ENCODE measurements at regions not wholly inside any gene's neighbourhood (a gene's known extent, or its start where the extent isn't known, plus 50 kb on each side); places are given as distances from the start of the nearest gene placed in this dataset.

DNA sequence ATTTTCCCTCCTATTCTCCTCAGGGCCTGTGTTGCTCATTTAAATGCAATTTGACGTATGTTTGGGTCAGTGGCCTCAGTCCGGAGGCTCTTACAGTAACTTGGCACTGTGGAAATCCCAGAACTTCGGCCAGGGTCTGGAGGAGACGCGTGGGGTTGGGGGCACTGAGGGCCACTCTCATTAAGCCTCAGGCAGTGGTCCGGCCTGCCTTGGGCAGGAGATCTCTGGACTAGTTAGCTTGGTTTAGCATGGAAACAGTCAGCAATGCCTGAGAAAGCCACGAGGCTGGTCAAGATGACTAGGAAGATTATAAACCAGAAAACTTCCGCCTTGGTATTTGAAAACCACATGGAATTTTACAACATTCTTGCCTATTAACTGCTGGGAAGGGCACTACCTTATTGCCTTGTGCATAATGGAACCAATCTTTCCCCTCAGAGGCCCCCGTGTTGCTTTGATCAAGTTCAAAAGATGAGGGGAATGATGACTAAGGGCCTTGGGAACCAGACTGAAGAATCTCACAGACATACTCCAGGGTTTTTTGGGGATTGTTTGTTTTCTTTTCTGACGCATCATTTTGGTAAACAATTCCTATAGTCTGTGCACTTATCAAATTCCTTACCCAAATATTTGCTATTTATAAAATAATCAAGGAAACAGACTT lies 206.0 kb upstream of the PREP start:
- no peak for DNase-seq (ENCODE audit: low read depth)

DNA sequence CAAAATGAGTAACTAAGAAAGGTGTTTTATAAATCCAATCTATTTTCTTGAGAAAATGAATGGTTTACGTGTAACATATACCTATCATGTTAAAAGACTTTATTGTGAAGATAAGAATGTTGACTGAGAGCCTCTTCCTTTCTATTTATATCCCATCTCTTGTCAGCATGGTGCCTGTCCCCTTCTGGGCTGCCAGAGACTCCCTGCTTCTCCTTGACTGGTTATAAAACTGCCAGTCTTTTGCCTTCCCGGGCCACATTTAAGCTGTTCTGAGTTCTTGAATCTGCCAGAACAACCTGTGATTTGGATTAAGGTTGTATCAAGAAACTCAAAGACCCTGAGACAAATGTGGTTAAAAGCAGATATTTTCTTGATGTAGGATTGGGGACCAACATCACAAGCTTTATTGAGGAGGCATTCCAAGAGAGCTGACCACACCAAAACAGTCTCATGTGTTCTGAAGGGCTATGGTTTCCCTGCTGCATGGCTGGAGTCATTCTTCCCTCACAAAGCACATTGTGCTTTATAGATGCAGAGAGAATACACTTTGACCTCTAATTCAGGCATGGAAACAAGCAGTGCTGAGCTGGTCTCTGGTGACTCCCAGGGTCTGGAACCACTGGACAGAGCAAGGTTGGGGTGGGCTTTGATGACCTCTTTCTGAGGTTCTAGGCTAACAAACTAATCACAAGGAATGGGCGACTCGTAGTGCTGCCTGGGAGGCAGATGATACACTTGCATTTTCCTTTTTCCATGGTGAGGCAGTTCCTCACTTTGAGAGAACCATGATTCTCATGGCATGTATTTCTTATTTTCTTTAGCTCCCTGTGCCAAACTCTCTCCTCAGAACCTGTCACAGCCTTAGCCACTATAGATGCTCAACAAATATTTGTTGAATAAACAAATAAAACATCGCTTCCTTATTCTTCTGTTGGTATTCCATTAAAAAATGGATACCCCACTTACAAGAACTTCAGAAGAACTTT lies 205.0 kb upstream of the PREP start:
- no peak for DNase-seq (ENCODE audit: low read depth)

DNA sequence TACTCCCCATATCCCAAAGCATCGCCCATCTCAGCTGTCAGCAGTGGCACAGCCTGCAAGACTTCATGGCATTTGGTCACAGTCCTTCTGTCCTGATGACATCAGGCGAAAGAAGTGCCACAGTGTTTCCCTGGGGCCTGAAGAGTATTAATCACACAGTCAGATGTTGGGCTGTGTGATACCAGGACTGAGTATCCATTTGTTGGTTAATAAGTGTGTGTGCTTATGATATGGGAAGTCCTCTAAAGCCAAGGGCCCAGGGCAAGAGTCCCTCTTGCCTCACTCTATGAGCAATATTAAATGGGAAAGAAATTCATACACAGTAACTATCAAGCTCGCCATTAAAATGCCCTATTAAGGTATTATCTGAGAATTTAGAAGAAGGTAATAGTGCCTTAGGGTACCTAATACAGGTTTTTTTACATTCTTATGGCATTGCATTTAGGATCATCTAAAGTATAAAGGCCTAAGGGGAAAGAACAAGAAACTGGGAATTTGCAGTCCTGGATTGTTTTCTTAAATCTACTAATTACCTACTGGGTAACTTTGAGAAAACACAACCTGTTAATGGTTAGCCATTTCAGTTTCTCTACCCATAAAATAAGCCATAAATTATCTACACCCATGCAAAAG lies 204.1 kb upstream of the PREP start:
- no peak for DNase-seq (ENCODE audit: low read depth)

DNA sequence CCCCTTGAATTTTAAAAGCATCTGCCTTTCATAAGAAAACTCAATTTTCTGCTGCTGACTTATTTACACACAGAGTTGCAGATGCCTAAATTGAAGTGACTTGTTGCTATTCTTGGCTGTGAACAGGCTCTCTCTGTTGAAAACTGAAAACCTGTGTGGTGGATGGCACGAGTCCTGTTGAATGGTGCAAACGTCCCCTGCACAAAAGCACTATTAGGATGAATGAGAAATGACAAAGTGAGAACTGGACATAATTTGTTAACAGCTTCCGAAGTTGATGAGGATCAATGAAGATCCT lies 201.7 kb upstream of the PREP start:
- DNase-seq (ENCODE audit: low read depth), result no peak

DNA sequence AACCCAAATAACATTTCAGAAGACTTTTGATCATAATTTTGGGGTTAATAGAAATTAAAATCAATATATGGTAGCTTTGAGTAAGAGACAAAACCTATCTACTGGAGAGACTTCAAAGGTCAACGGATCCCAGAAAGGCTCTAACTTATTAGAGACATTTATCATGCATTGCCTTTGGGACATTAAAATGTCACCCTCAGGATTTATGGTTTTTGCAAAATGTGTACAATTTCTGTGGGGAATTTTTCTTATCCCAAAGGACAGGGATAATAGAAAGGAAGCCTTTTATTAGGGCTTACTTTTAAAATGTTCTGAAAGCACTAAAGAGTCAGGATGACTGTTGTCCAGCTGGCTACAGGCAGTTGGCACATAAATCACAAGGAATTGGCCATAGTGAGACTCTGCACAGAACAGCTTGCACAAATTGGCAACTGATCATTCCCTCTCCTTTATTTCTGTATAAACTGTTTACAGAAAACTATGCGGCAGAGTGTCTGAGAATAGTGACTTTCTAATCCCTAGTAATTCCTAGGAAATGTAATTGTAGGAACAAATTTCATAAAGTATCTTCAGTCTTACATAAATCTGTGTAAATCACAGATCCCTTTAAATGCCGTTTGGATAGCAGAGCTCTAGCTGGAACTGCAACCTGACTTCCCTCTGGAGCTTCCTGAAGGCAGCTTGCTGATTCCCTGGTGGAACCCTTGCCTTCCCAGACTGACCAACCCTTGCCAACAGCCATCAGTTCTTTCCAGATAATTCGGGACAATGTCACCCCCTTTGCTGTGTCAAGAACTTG lies 201.1 kb upstream of the PREP start:
- DNase-seq (ENCODE audit: low read depth), result no peak

DNA sequence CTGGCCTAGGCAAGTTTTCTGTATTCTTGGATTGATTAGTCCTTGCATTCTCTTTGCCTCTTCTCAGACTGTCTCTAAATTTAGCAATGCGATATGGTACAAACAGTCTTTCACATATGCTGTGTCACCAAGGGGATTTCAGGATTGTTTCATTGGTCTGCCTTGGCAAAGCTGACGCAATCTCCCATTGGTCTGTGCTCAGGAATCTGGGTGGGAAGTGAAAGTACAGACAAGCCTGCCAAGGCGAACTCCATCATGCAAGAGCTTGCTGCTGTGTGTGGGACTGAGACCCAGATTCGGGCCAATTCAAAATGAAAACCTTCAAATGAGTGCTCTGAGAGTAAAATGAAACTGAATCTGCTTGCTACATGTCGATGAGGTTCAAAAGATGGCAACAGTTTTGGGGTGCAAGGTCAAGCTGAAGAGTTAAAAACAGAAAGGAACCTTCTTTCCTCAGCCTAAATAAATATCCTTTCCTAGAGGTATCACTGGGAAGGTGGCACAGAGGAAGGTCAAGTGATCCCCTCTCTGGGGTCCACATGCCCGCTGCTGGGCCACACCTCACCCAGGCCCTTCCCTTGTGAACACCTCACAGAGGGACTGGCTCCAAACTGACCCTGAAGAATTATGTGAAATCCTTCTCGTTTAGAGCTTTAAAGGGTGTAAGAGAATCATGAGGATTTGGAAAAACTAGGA lies 198.8 kb upstream of the PREP start:
- DNase-seq (ENCODE audit: low read depth), result peak; percentile 29

DNA sequence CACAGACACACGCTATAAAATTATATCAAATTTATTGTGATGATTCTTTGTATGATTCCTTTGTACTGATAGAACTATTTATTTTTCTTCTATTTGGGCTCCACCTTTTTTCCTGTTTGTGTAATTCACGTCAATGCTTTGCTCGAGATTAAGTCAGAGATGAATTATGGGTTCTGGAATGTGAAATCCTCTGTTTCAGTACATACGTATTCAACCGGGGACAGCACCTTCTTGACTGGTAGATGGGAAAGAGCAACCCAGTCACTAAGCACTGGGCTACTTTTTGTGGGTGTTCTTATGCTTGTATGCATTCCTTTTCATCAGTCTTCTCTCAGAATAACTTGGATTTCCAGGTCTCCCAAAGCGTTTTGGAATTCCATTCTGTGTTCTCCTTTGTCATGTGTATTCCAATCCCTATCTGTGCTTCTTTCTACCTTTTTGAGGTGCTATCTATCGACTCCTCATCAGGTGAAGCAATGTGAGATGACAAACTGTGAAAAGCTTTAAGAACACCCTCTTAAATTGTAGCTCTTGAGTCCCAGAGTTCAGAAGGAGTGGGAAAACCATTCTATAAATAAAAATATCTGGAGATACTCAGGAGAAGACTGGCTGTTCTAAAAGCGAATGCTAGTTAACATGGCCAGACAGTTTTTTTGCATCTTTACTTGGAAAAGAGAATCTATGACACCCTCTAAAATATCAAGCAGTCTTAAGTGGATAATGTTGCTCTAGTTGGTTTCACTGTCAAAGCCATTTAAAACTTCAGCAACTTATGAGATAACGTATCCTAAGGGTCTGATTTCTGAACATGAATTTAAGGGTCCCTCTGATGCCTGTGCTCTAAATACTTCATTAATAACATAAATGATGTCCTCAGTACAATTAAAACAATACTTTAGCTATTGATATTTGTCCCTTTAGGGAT lies 197.7 kb upstream of the PREP start:
- no peak for DNase-seq (ENCODE audit: low read depth)

DNA sequence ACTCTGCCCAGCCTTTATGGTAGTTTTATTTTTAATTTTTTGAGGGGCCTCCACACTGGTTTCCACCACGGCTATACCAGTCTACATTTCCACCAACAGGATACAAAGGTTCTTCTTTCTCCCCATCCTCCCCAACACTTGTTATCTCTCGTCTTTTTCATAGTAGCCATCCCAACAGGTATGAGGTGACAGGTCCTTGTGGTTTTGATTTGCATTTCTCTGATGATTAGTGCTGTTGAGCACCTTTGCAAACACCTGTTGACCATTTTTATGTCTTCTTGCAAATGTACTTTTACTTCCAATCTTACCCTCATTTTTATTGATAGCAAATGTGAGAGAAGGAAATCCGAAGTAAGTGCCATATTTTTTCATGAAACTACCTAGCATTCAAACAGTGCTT lies 195.4 kb upstream of the PREP start:
- no peak for DNase-seq (ENCODE audit: low read depth)

DNA sequence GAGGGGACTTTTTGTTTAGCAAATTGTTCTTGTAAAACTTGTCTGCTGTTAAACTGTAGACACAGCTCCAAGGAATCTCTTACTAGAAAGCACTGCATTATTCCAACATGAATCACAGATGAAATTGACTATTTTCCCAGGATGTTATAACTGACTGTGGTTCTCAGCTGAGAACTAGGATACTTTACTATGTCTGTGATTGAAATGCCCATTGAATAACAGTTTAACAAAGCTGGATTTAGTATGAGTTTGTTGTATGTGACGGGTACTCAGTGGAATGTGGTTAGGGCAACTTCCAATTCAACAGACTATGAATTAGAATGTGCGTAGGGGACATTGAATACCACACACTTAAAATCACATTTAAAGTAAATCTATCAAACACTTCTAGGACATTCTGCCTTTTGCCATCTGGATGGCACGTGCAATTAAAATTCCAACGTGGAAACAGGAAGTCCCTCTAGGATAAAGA lies 193.4 kb upstream of the PREP start:
- no peak for DNase-seq (ENCODE audit: low read depth)

DNA sequence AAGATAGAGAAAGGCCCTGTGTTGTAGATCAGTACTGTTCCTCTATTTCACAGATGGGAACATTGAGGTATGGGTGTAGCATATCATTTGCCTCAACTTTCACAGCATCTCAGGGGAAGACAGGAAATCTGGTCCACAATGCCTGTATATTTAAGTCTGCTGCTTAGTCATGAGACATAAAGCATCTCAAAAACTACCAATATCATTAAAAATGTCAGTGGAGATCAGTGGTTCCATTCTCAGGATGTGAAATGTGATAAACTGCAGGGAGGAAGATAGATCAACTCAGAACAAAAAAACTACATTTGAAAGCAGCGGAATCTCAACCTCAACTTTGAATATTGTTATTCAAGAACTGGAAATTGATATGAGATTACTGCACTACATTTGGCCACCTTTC lies 192.9 kb upstream of the PREP start:
- DNase-seq (ENCODE audit: low read depth), result no peak

DNA sequence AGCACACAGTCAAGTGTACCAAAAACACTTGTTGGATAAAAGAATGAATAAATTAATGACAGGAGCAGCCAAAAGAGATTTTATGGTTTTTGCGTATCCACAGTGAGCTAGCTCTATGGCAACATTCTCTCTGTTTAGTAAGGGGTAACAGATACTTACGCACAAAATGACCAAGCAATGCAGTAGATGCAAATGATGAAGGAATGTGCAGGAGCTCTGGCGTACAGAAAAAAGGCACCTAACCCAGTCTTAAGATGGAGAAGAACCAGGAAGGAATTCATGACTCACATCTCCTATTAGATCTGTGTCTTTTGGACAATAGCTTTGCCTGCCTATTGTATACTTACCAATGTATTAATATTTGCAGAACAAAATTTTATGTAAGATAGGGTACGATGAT lies 191.9 kb upstream of the PREP start:
- no peak for DNase-seq (ENCODE audit: low read depth)

DNA sequence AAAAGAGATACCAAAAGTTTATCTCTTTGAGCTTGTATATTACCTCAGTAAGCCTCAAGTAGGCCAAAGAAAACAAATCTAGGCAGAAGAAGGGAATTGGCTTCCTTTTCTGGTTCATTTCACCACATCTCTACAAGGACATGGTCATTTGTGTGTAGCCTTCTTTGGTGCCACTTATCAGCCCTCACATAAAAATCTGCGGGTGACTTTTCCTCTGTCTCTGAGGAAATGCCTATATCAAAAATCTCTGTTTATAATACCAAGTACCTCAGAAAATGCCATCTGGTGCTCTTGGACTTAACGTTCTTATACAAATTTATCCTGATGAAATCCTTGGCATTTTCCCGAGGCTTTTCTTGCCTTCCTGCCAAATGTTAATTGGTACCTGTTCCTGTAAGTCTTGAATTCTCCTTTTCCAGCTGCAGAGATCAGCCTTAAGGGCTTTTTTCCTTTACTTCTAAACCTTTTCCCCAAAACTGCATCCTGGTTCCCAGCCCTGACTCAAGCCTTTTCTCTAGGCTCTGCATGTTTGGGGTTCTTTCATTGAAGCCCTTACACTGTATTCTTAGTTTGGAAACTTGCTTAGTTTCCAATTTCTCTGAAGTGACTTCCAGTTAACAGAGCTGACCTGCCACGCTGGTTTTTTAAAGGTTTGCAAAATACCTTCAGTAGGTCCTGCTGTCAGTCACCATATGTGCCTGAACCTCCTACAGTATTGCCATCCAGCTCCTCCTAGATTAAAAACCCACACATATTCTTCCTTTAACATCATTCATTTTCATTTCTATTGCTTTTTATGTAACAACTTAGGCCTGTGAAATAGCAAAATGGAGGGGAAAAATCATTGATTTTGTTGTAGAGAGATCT lies 191.2 kb upstream of the PREP start:
- DNase-seq (ENCODE audit: low read depth), result no peak

DNA sequence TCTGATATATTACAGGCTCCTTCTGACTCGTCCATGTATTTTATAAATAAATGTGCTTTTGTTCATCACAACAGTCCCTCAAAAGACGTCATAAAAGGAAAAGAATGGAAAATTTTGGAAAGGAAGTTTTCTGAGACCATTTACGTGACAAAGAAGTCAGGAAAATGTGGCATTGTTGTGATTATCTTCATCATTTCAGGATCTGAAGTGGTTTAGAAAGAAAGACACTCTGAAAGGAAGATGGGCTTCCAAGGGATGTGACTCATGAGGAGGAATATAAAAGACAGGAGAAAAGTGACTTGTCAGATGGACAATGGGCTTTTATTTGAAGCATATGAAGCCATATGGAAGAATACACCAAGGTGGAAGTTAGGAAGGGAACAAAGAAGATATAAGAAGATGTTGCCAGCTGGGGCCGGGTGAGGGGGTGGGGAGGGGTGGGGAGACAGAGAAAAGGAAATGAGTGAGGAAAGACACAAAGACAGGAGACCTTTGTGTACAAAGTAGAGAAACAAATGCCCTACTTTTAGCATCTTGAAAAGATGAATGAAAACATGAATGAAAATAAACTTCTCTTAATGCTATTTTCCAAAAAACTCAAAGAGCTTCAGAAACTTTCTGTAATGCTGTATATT lies 190.3 kb upstream of the PREP start:
- DNase-seq (ENCODE audit: low read depth), result no peak

DNA sequence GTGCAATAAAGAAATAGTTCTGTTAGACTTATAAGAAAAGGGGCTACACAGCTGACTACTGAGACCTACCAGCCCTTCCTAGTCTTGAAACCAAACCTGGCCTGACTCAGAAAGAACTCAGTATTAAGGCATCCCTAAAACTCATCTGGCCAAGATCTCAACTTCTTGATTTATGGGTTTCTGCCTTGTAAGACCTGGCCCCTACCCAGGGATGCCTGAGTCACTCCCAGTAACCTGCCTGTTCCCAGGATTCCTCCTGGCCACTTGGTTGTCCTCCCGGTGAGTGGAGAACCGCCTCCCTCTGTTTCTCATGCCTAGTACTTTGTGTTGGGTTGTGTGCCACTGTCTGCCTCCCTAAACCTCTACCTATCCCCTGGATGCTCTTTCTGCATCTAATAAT lies 189.4 kb upstream of the PREP start:
- DNase-seq (ENCODE audit: low read depth), result no peak

DNA sequence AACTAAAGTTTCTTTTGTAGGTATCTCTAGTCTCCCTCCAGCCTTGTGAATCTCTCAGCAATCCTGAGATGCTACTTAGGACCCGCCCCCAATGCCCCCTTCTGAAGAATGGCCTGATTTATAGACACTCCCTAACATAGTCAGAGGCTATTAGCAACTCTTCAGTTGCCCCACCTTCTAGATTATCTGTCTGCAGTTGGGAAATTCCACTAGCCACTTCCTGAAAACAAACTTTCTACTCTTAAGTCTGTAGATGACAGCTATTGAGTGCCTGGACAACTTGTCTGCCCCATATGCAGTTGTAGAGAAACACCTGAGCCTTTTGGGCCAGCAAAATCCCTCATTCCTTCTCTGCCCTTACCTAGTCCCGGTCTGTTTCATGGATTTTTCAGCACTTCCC lies 188.2 kb upstream of the PREP start:
- DNase-seq (ENCODE audit: low read depth), result no peak

DNA sequence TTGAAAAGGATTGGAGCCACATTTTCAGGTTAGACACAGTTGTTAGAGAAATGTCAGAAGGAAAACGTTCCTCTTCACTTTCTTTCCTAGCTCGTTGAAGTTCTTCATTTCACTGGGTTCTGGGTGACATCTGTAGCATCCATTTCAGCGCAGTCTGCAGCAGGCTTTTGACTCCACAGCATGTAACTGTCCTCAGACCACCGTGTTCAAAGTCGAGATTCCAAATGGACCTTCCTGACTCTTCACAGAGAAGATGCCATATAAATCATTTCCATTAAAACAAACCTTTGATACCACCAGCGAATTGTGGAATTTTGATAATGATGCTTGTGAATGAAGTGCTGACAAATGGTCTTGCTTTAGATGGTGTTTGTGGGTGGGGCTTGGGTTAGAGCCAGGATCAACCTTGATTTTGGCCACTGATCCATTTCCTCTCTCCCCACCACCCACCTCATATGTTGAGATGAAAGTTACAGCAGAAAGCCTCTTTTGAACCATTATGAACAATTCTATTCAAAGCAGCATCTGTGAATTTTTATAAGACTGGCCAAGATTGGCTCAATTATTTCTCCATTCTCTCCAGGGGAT lies 185.3 kb upstream of the PREP start:
- no peak for DNase-seq (ENCODE audit: low read depth)

DNA sequence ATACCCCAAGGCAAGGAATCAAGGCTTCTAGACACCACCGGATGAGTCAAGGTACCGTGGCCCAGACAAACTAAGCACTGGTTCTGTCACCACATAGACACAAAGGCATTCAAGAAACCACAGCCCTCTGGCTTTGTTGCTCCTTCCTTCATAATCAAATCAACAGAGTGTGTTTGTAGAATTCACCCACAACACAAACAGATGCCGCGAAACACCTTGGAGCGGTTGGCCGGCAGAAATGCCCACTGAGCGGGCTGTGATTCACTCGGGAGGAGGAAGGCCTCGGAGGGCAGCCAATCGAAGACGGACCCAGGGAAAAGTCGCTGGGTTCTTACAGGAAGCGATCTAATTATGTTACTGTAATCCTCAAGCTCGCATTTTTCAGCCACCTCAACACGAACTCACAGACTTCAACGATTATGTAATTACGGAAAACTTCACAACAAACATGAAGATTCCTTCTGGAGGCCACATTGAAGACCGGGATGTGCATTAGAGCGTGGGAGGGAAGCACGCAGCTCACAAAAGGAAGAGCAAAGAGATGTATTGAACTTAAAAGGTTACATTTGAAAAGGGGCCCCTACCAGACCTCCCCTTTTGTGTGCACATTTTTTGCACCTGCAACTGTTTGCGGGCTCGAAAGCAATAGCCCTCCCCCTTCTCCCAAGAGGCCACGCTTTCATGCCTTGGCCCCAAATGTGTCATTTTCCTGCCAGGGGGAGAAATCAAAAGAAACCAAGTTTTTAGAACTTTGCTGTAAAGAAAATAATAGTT lies 184.7 kb upstream of the PREP start:
- no peak for DNase-seq (ENCODE audit: low read depth)

DNA sequence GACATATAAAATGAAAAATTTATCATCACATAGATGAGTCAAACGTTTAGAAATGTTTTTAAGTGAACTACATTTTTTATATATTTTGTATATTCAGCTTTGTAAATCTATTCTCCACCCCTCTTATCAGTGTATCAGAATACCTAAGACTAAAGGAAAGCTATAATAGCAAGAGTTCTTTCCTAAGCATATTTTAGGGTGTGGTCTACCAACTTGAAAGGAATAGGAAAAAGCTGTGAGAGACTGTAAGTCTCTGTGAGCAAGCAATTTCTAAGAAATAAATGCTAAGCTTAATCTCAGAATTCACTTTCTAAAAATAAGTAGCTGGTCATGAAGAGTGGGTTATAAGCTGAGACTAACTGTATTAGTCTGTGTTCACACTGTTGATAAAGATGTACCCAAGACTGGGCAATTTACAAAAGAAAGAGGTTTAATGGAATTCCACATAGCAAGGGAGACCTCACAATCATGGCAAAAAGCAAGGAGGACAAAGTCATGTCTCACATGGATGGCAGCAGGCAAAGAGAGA lies 175.4 kb upstream of the PREP start:
- DNase-seq (ENCODE audit: low read depth), result no peak
